D341Med (cell line): ENCODE measurements at regions not wholly inside any gene's neighbourhood (a gene's known extent, or its start where the extent isn't known, plus 50 kb on each side); places are given as distances from the start of the nearest gene placed in this dataset.
"Not testable (repeated sequence)": the region's sequence is repeated elsewhere in the genome, so short reads cannot be mapped to it uniquely, and the experiment has no call there.

ENCODE experiments used
- DNase-seq: peaks from one replicate; pipeline ENCODE4 v3.0.0; 2012; ENCODE audit warnings: low spot score

DNA sequence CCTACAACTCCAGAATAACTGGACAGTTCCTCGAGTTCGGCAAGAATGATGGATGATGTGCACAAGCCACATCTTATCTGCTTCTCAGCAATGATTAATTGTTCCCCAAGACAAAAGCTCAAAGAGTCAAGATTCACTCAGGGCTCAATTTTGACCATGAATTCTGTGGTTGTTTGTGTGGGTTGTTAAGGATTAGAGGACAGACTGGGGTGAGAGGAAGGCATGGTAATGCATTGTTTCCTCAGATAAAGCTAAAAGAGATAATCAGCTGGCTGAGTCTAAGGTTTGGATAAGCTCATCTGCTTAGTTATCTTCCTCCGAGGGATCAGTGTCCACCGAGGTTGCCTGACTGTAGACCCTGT is 161.0 kb downstream of the CPEB2 start:
- DNase-seq: no peak

DNA sequence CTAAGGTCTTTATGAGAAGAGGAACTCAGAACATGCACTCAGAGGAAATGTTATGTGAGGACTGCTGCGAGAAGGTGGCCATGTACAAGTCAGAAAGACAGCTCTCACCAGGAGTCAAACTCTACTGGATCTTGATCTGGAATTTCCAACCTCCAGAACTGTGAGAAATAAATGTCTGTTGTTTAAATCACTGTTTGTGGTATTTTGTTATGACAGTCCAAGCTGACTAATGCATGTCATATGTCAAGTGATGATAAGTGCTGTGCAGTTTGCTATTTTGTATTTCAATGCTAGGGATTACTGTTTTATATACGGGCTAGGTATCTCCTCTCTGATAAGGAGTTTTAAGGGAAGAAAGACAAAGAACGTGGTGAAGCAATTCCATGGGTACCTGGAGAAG is 162.3 kb downstream of the CPEB2 start:
- no peak for DNase-seq

DNA sequence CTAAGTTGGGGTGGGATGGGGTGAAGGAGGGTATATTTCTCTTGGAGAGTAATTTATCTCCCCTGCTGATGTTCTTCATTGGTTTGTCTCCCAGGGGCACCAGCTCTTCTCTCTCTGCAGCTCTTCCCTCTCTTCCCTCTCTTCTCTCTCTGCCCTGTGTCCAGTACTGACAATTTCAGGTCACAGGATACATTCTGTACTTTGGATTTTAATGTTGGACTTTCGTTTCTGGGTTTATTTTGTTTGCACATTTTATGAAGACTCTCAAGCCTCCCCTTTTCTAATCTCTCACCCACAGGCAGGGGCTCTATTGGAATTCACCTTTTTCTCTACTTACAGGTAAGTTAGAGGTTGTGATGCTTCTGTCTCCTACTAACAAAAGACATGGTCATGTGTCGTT is 165.5 kb downstream of the CPEB2 start:
- DNase-seq: no peak

DNA sequence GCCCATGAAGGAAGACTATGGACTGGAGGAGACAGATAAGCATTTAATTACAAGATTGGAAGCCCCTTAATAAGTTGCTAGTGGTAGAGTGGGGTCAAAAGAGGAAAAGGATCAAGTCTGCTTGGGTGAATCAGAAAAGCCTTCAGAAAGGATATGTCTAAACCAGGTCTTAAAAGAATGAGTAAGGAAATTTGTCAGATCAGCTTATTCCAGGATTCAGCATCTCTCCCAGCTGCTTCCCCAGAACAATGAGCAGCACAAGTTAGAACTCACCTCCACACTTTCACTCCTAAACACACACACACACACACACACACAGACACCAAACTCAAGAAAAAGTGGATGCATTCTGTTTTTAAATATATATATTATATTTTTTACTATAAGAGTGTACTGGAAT is 166.5 kb downstream of the CPEB2 start:
- no peak for DNase-seq

DNA sequence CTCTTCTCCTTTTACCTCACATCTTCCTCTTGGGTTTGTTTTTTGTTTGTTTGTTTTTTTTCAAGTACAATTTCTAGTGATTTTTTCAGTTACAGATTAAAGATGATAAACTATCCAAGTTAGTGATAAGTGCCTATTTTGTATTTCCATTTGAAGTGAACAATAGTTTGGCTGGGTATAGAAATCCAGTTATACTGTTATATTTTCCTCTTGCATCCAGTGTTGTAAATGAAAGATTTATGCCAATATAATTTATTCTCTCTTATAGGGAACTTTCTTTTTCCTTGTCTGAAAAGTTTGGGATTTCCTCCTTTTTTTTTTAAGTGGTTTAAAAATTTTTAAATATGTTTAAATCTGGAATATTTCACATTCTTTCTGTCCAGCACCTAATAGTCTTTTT is 169.4 kb downstream of the CPEB2 start:
- no peak for DNase-seq

DNA sequence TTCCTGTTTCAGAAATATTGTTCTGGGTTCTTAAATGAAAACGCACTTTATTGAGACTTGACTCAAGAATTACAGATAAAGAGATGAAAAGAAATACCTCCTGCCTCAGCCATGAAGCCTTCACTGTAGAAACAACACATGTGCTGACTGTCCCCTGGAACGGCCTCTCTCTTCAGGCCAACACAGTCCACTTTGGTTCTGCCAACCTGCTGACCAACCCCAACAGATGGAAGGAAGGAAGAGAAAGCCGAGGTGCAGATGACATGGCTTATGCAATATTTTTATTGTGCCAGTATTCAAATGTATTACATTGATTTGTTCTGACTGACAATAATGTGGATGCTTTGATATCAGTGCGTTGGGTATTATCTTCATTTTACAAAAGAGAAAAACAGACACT is 171.0 kb downstream of the CPEB2 start:
- no peak for DNase-seq

DNA sequence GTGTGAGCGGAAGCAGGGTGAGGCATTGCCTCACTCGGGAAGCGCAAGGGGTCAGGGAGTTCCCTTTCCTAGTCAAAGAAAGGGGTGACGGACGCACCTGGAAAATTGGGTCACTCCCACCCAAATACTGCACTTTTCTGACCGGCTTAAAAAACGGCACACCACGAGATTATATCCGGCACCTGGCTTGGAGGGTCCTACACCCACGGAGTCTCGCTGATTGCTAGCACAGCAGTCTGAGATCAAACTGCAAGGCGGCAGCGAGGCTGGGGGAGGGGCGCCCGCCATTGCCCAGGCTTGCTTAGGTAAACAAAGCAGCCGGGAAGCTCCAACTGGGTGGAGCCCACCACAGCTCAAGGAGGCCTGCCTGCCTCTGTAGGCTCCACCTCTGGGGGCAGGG is 171.9 kb downstream of the CPEB2 start:
- not testable (repeated sequence) for DNase-seq

DNA sequence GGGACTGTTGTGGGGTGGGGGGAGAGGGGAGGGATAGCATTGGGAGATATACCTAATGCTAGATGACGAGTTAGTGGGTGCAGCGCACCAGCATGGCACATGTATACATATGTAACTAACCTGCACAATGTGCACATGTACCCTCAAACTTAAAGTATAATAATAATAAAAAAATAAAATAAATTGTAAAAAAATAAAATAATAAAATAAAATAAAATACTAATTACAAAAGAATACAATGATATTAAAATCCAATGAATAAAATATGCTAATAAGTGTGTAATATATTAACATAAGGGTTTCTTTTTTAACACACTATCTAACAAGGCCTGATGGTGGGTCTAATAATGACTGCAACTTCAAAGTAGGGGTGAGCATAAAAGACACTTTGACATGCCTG is 177.6 kb downstream of the CPEB2 start:
- DNase-seq: not testable (repeated sequence)

DNA sequence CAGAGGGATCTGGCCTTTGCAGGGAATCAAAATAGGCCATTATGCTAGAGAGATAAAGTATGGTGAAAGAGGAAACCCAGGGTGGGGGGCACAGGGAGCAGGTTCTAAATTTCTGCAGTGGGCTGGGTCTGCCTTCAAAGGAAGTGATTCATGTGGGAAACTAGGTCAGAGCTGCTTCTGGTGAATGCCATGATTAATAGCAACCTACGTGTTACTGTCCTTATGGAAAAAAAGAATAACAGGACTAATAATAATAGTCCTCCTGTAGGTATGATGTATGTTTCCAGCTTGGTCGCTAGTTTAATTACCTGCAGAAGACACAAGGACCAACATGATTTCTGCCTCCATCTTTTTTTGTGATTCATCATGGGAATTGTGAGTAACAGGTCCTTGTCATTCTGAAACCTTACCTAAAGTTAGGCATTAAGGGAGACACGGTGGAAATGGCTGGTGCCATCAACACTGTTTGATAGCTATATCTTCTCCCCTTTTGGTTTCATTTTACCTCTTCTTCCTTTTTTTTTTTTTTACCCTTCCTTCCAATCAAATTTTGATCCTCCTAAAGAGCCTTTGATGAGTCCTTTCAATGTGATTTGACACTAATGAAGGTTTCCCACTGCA is 180.4 kb downstream of the CPEB2 start:
- DNase-seq: no peak

DNA sequence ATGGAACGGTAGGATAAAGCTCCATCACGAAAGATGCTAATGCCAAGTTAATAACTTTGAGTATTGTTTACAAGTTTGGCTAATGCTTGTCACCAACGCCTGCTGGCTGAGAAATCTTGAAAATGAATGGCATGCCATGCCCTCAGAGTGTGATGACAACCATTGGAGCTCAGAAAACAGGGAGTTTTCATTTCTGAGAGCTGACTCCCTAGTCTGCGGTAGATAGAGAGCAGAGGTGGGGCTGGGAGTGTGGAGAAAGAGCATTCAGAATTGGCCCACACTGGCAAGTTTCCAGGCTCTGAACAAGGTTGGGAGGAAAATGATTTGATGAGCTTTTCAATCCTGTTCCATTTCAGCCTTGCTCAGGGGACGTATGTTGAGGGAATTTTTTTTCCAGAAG is 183.9 kb downstream of the CPEB2 start:
- no peak for DNase-seq

DNA sequence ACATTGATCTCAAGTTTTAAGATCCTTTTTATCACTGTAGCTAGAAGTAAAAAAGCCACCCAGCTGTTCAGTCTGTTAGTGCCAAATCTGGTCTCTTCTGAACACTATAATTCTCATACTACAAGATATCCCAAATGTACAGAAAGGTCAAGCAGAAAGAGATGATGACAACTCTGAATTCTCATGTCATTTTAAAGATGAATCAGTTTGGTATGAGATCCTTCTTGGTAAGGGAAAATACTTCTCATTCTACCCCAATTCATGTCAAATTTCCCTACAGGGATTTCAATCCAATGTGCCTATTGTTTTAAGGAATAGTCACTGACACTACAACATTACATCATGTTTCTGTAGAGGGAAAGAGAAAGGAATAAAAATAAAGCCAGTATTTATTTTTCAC is 184.5 kb downstream of the CPEB2 start:
- DNase-seq: no peak

DNA sequence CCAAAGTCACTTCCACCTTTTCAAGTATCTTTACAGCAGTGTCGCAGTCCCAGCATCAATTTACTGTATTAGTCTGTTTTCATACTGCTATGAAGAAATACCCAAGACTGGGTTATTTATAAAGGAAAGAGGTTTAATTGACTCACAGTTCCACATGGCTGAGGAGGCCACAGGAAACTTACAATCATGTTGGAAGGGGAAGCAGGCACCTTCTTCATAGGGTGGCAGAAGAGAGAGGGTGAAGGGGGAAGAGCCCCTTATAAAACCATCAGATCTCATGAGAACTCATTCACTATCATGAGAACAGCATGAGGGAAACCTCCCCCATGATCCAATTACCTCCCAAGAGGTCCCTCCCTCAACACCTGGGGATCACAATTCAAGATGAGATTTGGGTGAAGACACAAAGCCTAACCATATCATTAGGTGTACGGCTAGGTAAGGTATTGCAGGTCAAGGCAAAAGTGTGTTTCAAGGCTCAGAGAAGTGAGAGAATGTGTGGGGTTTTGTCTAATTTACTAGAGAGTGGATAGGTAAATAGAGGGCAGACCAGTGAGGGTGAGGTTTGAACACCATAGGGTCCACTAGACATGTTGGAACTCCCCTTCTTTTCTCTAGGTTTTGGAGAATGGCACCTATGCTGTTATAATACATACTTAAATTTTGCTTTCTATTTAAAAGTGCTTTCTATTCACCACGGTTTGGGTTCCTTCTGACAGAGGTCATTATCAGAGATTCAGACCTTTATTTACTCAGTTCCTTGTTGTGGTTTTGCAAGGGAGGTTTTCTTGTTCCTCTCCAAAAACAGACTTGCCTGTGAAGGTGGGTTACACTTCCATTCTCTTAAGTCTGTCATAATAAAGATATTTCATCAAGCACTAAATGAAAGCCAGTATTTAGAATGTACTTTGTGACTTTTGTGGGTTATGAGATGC is 186.6 kb downstream of the CPEB2 start:
- no peak for DNase-seq

DNA sequence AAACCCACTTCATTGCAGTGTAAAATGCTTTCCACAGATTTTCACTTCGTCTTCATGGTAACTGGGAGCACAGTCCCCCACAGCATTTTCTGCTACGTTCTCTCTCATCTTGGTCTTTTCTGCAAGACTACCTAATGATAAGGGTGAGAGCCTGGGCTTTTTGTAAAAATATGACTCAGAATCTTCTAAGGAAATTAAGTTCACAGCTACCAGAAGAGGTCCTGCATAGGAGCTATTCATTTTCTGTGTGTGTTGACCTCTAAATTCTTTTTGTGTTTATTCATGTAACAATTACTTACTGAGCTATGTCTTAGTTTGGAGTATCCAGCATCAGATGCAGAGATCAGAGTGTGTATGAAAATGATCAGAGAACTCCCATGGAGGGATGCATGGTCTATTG is 192.2 kb downstream of the CPEB2 start:
- DNase-seq: no peak

DNA sequence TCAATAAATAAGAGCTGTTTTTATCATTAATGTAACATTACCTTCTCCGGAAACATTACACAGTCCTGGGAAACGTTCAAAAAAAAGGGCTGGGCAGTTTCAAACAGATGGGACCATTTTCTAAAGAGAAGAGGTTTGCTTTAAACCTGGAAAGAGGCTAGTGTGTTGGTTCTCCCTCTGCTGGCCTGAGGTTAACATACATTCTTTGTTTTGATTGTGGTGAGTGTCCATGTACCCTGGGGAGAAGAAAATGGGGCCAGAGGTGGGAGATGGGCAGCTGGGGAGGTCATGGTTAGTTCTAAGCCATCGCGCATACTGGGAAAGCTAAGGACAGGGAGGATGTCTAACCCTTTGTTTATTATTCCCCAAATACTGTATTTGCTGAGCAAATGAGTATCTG is 194.7 kb downstream of the CPEB2 start:
- no peak for DNase-seq

DNA sequence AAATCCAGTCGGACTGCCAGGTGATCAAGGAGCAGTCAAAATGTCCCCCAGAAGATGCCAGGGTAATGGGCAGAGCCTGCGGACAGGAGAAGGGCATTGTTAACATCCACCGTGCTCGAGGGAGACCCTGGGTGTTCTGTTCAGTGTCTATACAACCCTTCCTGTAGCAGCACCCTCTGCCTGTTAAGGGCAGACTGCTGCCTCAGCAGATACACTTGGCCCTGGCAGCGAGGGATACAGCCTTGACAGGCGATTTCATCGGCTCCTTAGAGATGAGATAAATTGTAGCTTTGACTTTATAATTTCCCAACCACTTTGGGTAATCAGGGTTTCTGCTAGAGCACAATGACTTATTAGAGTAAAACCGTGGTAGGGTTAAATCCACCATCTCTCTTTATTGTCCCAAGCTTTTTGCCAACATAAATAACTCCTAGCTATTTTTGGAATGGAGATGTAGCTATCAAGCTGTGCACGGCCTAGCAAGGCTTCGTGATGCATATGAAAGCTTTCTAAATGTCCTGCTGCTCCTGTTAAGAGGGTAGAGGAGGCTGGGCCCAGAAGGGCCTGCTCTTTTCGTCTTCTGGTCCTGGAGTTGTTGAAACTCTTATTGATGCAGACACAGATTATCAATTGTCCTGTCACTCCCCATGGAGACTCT is 195.9 kb downstream of the CPEB2 start:
- no peak for DNase-seq

DNA sequence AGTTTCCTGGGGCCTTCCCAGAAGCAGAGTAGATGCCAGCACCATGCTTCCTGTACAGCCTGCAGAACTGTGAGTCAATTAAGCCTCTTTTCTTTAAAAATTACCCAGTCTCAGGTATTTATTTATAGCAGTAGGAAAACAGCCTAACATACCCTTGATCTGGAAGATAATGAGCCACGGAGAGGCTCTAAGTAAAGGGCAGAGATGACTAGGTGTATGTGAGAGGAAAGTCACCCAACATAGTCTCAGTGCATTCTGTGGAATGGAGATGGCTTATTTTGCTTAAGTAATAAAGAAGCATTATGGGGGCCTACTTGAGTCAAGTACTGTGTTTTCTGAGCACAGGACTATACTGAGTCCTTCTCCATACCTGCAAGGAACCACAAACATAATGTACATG is 199.5 kb downstream of the CPEB2 start:
- no peak for DNase-seq

DNA sequence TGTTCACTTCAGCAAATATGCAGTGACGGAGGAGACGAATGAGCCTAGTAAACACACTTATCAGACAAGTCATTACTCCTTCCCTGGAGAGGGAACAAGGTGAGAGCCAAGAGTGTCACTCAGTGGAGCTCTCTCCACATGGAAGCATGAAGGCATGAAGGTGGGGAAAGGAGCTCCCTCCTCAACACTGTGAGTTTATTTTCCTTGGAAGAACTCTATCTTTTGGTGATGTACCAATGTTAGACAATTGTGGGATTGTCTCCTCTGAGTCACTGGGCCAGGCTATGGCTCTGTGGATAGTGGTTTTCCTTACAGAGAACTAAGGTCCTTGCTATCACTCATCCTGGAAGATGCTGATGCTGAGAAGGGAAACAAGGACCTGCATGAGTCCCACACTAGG is 200.2 kb downstream of the CPEB2 start:
- DNase-seq: no peak

DNA sequence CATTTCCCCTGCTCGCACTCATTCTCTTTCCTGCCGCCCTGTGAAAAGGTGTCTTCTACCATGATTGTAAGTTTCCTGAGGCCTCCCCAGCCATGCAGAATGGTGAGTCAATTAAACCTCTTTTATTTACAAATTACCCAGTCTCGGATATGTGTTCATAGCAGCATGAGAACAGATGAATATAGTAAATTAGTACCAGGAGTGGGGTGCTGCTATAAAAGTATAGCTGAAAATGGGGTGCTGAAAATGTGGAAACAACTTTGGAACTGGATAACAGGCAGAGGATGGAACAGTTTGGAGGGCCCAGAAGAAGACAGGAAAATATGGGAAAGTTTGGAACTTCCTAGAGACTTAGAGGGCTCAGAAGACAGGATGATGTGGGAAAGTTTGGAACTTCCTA is 204.2 kb downstream of the CPEB2 start:
- not testable (repeated sequence) for DNase-seq

DNA sequence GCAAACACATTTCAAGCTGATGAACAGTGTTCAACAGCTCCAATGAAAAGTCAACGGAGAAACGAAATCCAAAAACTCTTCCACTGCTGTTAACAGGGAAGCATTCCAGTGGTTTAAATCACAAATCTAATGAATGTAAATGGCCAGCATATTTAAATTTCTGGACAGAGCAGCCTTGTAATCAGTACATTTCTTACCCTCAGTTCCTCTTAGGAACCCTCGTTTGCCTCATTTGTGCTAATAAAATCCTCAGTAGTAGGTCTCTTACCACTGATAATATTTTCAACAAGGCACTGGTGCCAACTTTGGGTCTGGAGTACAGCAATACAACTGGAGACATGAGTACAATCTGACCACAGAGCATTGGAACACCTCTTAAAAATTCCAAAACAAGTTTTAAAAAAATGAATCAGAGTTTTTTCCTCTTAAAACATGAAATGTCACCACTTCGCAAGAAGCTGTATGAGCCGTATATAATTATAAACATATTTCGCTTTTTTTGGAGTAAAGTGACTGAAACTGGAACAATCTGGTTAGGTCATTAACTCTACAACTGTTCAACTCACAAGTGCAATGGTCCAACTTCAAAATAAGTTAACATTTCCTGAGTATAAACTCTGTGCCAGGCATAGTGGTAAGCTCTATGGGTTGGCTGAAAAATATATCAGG is 211.2 kb downstream of the CPEB2 start:
- no peak for DNase-seq

DNA sequence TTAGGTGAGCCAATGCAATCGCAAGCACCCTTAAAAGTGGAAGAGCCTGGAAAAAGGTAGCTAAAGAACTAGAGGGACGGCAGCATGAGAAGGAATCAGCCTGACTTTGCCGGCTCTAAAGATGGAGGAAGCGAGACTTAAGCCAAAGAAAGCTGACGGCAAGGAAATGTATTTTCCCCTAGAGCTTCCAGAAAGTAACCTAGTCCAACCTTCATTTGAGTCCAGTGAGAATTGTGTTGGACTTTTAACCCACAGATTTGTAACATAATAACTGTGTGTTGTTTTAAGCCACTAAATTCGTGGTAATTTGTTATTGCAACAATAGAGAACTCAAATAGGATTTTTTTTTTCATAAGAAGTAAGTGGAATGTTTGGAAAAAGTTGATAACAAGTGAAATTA is 212.7 kb upstream of the C1QTNF7 start:
- DNase-seq: no peak

DNA sequence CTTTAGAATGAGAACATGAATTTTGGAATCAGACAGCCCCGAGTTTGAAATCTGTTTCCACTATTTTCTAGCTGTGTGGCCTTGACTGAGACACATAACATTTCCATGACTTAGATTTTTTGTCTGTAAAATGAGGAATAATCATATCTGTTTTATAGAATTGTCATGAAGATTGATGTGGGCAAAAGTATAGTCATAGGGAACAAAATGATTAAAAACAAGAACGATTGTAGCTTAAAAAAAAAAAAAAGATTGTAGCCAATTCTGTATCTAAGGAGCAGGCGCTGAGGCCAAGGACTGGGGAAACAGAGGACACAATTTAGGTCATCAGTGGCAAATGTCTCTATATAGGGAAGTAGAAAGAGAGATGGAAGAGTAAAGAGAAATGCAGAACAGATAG is 201.6 kb upstream of the C1QTNF7 start:
- no peak for DNase-seq

DNA sequence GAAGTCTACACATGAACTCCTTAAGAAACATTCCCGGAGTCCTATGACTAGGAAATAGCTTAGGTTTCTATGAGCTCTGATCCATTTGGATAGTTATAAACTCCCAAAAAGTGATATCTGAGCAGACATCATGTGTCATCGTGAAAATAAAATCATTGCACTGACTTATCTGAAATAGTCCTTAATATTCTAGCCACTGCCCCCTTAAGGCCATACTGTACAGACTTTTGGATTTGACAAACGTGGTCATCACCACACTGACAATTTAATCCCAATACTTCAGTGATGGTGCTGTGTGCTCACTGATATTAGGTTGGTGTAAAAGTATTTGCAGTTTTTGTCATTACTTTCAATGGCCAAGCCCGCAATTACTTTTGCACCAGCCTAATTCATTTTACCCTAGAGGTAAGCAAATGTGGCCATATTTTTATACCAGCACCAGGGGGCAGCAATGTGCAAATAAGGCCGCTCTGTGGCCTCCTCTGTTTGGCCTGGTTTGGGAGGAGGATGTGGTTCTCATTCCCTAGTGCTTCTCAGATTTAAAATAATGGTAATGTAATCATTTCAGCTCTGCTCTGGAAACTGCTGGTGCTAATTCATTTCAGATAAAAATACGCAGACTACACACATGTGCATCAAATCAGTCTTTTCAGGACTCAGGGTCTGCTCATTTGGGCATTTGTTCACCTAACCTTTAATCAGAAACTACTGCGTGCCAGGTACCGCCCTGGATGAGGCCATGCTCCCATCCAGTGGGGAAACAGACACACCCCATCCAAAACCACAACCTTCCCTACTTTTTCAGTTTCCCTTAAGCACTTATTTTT is 196.4 kb upstream of the C1QTNF7 start:
- DNase-seq: peak; percentile 67
